HG03575 (cell line): ENCODE measurements at regions not wholly inside any gene's neighbourhood (a gene's known extent, or its start where the extent isn't known, plus 50 kb on each side); places are given as distances from the start of the nearest gene placed in this dataset.

ENCODE experiments used
- ATAC-seq: cut with Tn5 transposase; IDR thresholded peaks from one replicate; pipeline ENCODE4 v1.9.1; 2021; ENCODE audit not compliant: unreplicated experiment, insufficient number of reproducible peaks, low FRiP score; ENCODE audit errors: extremely low read depth

- no peak for ATAC-seq
Measured at GRCh38 chr9:109549386-109549785, 51.3 kb upstream of the PTPN3 start.

GRCh38 chr9:109551651-109552050 lies 53.5 kb upstream of the PTPN3 start:
- ATAC-seq = no peak

- ATAC-seq = no peak
Measured at GRCh38 chr9:109555215-109555614, 57.1 kb upstream of the PTPN3 start.

GRCh38 chr9:109556061-109556460 lies 58.0 kb upstream of the PTPN3 start:
- ATAC-seq = no peak

- no peak for ATAC-seq
Measured at GRCh38 chr9:109556786-109557185, 58.7 kb upstream of the PTPN3 start.

GRCh38 chr9:109557481-109557880 lies 59.4 kb upstream of the PTPN3 start:
- ATAC-seq = no peak

- no peak for ATAC-seq
Measured at GRCh38 chr9:109558718-109559151, 60.6 kb upstream of the PTPN3 start.

GRCh38 chr9:109560470-109561132 lies 62.5 kb upstream of the PTPN3 start:
- ATAC-seq = no peak

- ATAC-seq = no peak
Measured at GRCh38 chr9:109561137-109561536, 63.0 kb upstream of the PTPN3 start.

- ATAC-seq = no peak
Measured at GRCh38 chr9:109568089-109568488, 70.0 kb upstream of the PTPN3 start.

GRCh38 chr9:109568568-109569210 lies 70.6 kb upstream of the PTPN3 start:
- no peak for ATAC-seq

- ATAC-seq = peak; percentile 64
Measured at GRCh38 chr9:109574061-109574882, 76.2 kb upstream of the PTPN3 start.

GRCh38 chr9:109576762-109577161 lies 78.7 kb upstream of the PTPN3 start:
- no peak for ATAC-seq

GRCh38 chr9:109579191-109579948 lies 81.3 kb upstream of the PTPN3 start:
- no peak for ATAC-seq

GRCh38 chr9:109582386-109582785 lies 84.3 kb upstream of the PTPN3 start:
- no peak for ATAC-seq

GRCh38 chr9:109584205-109584604 lies 86.1 kb upstream of the PTPN3 start:
- ATAC-seq = no peak

- no peak for ATAC-seq
Measured at GRCh38 chr9:109585796-109586195, 87.7 kb upstream of the PTPN3 start.

- ATAC-seq = no peak
Measured at GRCh38 chr9:109586993-109587392, 88.9 kb upstream of the PTPN3 start.

- ATAC-seq = no peak
Measured at GRCh38 chr9:109588415-109588814, 90.3 kb upstream of the PTPN3 start.
